ENCODE measurements at regions not wholly inside any gene's neighbourhood (a gene's known extent, or its start where the extent isn't known, plus 50 kb on each side); places are given as distances from the start of the nearest gene placed in this dataset.

GRCh38 chr13:103835052-103835451 is 768.8 kb upstream of the SLC10A2 start:
- FAIRE-seq, result no peak
- Histone ChIP-seq H3K14ac (ENCODE audit: insufficient read length) (no peak overlapping the region), H3K9me3 (ENCODE audit: insufficient read depth in 2 of 2, low read depth in 1 of 2, low read length in 1 of 2) (peaks cover 6 to 13% of the 10 kb centered on the region in 2 experiments; a peak in 1 of 4 replicates), H4K8ac (ENCODE audit: extremely low read depth, insufficient read depth, low read length) (no peak overlapping the region), H3K36me3 (ENCODE audit: control insufficient read depth in 2 of 4, insufficient read depth in 4 of 4, low read length in 3 of 4) (no peaks in the 10 kb centered on the region), H2BK5ac (ENCODE audit: low read depth, low read length) (no peak overlapping the region), H4K20me1 (replicated peaks in 1 of 2; ENCODE audit: control insufficient read depth in 1 of 2, insufficient read depth in 2 of 2, low read length in 2 of 2) (no peaks in the 10 kb centered on the region), H3K4me1 (replicated peaks in 1 of 4; ENCODE audit: control insufficient read depth in 3 of 4, insufficient read depth in 4 of 4, low read length in 3 of 4) (no peaks in the 10 kb centered on the region), H3K23me2 (ENCODE audit: low read depth, low read length) (no peaks in the 10 kb centered on the region), H3K4me3 (ENCODE audit: extremely low read depth in 1 of 4, insufficient read depth in 2 of 4, low read depth in 3 of 4, low read length in 4 of 4) (no peak overlapping the region), H3K79me1 (ENCODE audit: low read depth, low read length) (no peaks in the 10 kb centered on the region), H3K18ac (ENCODE audit: extremely low read depth, low read length) (no peak overlapping the region), H2BK20ac (ENCODE audit: low read length) (no peak overlapping the region), H2BK12ac (ENCODE audit: low read depth, low read length) (no peak overlapping the region), H3K27me3 (replicated peaks in 1 of 4; ENCODE audit: control insufficient read depth in 3 of 4, extremely low read depth in 1 of 4, insufficient read depth in 3 of 4, low read length in 3 of 4) (no peaks in the 10 kb centered on the region), H2AFZ (ENCODE audit: low read length) (no peak overlapping the region), H3K4me2 (ENCODE audit: insufficient read depth in 1 of 2, low read depth in 2 of 2, low read length in 2 of 2) (no peak overlapping the region), H3K4ac (replicated peaks; ENCODE audit: insufficient read length, low read depth, low read length) (no peak overlapping the region), H3K9ac (replicated peaks in 1 of 4; ENCODE audit: extremely low read depth in 1 of 4, low read depth in 3 of 4, low read length in 3 of 4) (no peak overlapping the region), H2BK120ac (replicated peaks; ENCODE audit: low read depth, low read length) (no peak overlapping the region), H2BK15ac (ENCODE audit: low read length) (no peak overlapping the region), H3K56ac (replicated peaks; ENCODE audit: insufficient read length, low read depth, low read length) (no peak overlapping the region), H2AK5ac (ENCODE audit: low read depth, low read length) (no peak overlapping the region), H3K23ac (ENCODE audit: insufficient read length) (no peak overlapping the region), H4K91ac (replicated peaks; ENCODE audit: insufficient read length, low read length) (no peak overlapping the region), H4K5ac (ENCODE audit: insufficient read length, low read depth, low read length) (no peak overlapping the region), H3K27ac (ENCODE audit: low read depth, low read length) (no peak overlapping the region), H3K79me2 (ENCODE audit: control insufficient read depth in 1 of 2, insufficient read depth in 2 of 2, low read length in 2 of 2) (no peaks in the 10 kb centered on the region)
- 93% methylated on average over 3 of the region's 3 CpGs; no CpG with 5 or more reads in 1 of the 2 experiments for WGBS, 2 experiments (ENCODE audit: extremely low coverage in 1 of 2, insufficient coverage in 1 of 2, insufficient read length in 1 of 2, insufficient replicate concordance in 2 of 2, low coverage in 1 of 2, low lambda C conversion rate in 2 of 2, missing lambda C conversion rate in 1 of 2)
- TF ChIP-seq TEAD4 (IDR thresholded peaks at IDR 0.05; ENCODE audit: low read depth, low read length) (no peak), NANOG (IDR thresholded peaks at IDR 0.05; ENCODE audit: insufficient read depth, low read depth, low read length, poor library complexity, severe bottlenecking) (no peak), BACH1 (IDR thresholded peaks at IDR 0.05; ENCODE audit: low read length) (no peak), KDM1A (IDR thresholded peaks at IDR 0.05; ENCODE audit: borderline replicate concordance, low read length) (no peak)
- DNase-seq (ENCODE audit: low read depth in 1 of 2, low spot score in 2 of 2), result no peak
- CTCF ChIA-PET (ENCODE audit: partially characterized antibody), result no interaction called here
- POLR2A ChIA-PET (ENCODE audit: partially characterized antibody), result no interaction called here
